ENCODE measurements at regions not wholly inside any gene's neighbourhood (a gene's known extent, or its start where the extent isn't known, plus 50 kb on each side); places are given as distances from the start of the nearest gene placed in this dataset.

DNA sequence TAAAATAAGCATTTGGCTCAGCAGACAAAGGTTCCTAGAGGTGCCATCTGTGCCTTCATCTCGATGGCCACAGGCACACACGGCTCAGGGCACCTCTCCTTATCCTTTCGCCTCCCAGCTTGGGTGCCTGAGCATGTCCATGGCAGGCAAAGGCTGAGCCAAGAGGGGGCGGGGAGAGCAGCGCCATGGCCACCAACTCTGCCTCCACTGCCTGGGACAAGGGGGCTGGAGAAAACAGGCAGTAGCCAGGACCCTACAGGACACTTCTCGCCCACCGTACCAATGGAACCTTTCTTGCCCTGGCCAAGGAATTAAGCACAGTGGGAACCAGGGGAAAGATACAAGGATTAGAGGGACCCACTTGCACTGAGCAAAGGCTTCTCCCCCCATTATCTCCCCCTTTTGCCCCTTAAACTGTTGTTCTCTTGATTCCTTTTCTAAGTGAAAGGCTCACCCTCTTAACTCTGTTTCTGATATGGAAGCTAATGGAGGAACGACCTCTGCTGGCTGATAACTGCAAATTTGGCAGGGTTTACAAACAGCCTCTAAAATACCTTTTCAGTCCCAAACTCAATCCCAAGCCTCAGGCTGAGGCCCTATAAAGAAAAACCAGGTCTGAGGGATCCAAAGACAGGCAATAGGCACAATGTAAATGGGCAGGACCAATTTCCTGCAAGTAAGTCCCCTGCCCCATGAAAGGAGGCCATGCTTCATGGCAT lies 335.2 kb downstream of the ADAM29 start:
- H2AFZ ChIP-seq (ENCODE audit: low read length) = no peak overlapping the region
- no peaks in the 10 kb centered on the region for H3K4me1 ChIP-seq (ENCODE audit: insufficient read depth, low read length, poor library complexity, severe bottlenecking)
- no peak overlapping the region for H3K9ac ChIP-seq (ENCODE audit: low read depth, low read length, poor library complexity, severe bottlenecking)
- no peaks in the 10 kb centered on the region for H3F3A ChIP-seq (ENCODE audit: low read depth)
- no peaks in the 10 kb centered on the region for H3K9me2 ChIP-seq (replicated peaks; ENCODE audit: low read depth, low read length)
- no peaks in the 10 kb centered on the region for H3K9me3 ChIP-seq (ENCODE audit: insufficient read depth, low read depth, low read length)
- H3K27me3 ChIP-seq (ENCODE audit: insufficient read depth, low read length, poor library complexity, severe bottlenecking) = no peaks in the 10 kb centered on the region
- H3K36me3 ChIP-seq (ENCODE audit: insufficient read depth, low read length) = no peaks in the 10 kb centered on the region
- H4K20me1 ChIP-seq (ENCODE audit: insufficient read depth, low read length, poor library complexity, severe bottlenecking) = no peaks in the 10 kb centered on the region
- H3K4me3 ChIP-seq (ENCODE audit: low read length, poor library complexity, severe bottlenecking) = no peak overlapping the region
- H3K79me2 ChIP-seq (ENCODE audit: insufficient read depth, low read length) = no peaks in the 10 kb centered on the region
- H3K4me2 ChIP-seq (ENCODE audit: low read depth, low read length, poor library complexity, severe bottlenecking) = no peak overlapping the region
- TF ChIP-seq EZH2phosphoT487 (IDR thresholded peaks at IDR 0.05; ENCODE audit: borderline replicate concordance) = no peak
- TF ChIP-seq, protein P1, sequence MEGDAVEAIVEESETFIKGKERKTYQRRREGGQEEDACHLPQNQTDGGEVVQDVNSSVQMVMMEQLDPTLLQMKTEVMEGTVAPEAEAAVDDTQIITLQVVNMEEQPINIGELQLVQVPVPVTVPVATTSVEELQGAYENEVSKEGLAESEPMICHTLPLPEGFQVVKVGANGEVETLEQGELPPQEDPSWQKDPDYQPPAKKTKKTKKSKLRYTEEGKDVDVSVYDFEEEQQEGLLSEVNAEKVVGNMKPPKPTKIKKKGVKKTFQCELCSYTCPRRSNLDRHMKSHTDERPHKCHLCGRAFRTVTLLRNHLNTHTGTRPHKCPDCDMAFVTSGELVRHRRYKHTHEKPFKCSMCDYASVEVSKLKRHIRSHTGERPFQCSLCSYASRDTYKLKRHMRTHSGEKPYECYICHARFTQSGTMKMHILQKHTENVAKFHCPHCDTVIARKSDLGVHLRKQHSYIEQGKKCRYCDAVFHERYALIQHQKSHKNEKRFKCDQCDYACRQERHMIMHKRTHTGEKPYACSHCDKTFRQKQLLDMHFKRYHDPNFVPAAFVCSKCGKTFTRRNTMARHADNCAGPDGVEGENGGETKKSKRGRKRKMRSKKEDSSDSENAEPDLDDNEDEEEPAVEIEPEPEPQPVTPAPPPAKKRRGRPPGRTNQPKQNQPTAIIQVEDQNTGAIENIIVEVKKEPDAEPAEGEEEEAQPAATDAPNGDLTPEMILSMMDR (conservative IDR thresholded peaks at IDR 0.05; ENCODE audit: low read length) = peak; percentile 23

- Histone ChIP-seq H3K4me1 (ENCODE audit: insufficient read depth, low read length, poor library complexity, severe bottlenecking) (no peaks in the 10 kb centered on the region), H3K9me3 (ENCODE audit: insufficient read depth, low read depth, low read length) (no peaks in the 10 kb centered on the region), H3F3A (ENCODE audit: low read depth) (no peaks in the 10 kb centered on the region), H3K27me3 (ENCODE audit: insufficient read depth, low read length, poor library complexity, severe bottlenecking) (no peaks in the 10 kb centered on the region), H3K4me2 (ENCODE audit: low read depth, low read length, poor library complexity, severe bottlenecking) (no peak overlapping the region), H3K9ac (ENCODE audit: low read depth, low read length, poor library complexity, severe bottlenecking) (no peak overlapping the region), H3K79me2 (ENCODE audit: insufficient read depth, low read length) (no peaks in the 10 kb centered on the region), H2AFZ (ENCODE audit: low read length) (no peak overlapping the region), H3K9me2 (replicated peaks; ENCODE audit: low read depth, low read length) (no peaks in the 10 kb centered on the region), H3K4me3 (ENCODE audit: low read length, poor library complexity, severe bottlenecking) (no peak overlapping the region), H4K20me1 (ENCODE audit: insufficient read depth, low read length, poor library complexity, severe bottlenecking) (no peaks in the 10 kb centered on the region), H3K36me3 (ENCODE audit: insufficient read depth, low read length) (no peaks in the 10 kb centered on the region)
- TF ChIP-seq EZH2phosphoT487 (IDR thresholded peaks at IDR 0.05; ENCODE audit: borderline replicate concordance) = no peak
- TF ChIP-seq, protein P1 (conservative IDR thresholded peaks at IDR 0.05; ENCODE audit: low read length) = no peak
These were observed 345.4 kb downstream of the ADAM29 start for GRCh38 chr4:175263537-175263936.

DNA sequence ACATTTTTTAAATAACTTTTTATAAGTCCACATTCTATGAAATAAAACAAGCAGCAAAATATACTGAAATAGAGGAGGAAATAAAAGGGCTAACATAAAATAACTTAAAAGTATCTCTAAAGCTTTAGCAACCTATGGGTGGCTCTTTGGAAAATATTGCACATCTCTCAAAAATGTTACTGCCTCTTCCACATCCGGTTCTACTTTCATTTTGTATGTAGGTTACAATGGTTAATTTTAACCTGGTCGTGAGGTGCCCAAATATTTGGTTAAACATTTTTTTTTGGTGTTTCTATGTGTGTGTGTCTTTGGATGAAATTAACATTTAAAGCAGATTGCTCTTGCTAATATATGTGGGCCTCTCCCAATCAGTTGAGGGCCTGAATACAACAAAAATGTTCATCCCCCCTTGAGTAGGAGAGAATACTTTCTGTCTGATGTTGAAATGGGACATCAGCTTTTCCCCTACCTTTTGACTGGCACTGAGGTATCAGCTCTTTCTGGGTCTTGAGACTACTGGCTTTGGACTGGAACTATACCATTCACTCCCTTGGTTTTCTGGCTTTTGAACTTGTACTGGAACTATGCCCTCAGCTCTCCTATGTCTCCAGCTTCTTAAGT lies 353.0 kb downstream of the ADAM29 start:
- H3K27me3 ChIP-seq (ENCODE audit: insufficient read depth, low read length, poor library complexity, severe bottlenecking) = no peaks in the 10 kb centered on the region
- no peaks in the 10 kb centered on the region for H3K36me3 ChIP-seq (ENCODE audit: insufficient read depth, low read length)
- no peaks in the 10 kb centered on the region for H4K20me1 ChIP-seq (ENCODE audit: insufficient read depth, low read length, poor library complexity, severe bottlenecking)
- H3K4me2 ChIP-seq (ENCODE audit: low read depth, low read length, poor library complexity, severe bottlenecking) = no peak overlapping the region
- TF ChIP-seq EZH2phosphoT487 (IDR thresholded peaks at IDR 0.05; ENCODE audit: borderline replicate concordance) = no peak
- TF ChIP-seq, protein P1 (conservative IDR thresholded peaks at IDR 0.05; ENCODE audit: low read length) = no peak
- H3K4me1 ChIP-seq (ENCODE audit: insufficient read depth, low read length, poor library complexity, severe bottlenecking) = no peaks in the 10 kb centered on the region
- H3K79me2 ChIP-seq (ENCODE audit: insufficient read depth, low read length) = no peaks in the 10 kb centered on the region
- H3K9me3 ChIP-seq (ENCODE audit: insufficient read depth, low read depth, low read length) = no peaks in the 10 kb centered on the region
- H3K4me3 ChIP-seq (ENCODE audit: low read length, poor library complexity, severe bottlenecking) = no peak overlapping the region
- H3K9ac ChIP-seq (ENCODE audit: low read depth, low read length, poor library complexity, severe bottlenecking) = no peak overlapping the region
- H2AFZ ChIP-seq (ENCODE audit: low read length) = no peak overlapping the region
- no peaks in the 10 kb centered on the region for H3K9me2 ChIP-seq (replicated peaks; ENCODE audit: low read depth, low read length)
- H3F3A ChIP-seq (ENCODE audit: low read depth) = no peaks in the 10 kb centered on the region
